NOMO-1 treated with DMSO at 0.1 percent for 48 hours (cell line): ENCODE measurements at regions not wholly inside any gene's neighbourhood (a gene's known extent, or its start where the extent isn't known, plus 50 kb on each side); places are given as distances from the start of the nearest gene placed in this dataset.
"Not testable (repeated sequence)": the region's sequence is repeated elsewhere in the genome, so short reads cannot be mapped to it uniquely, and the experiment has no call there.

ENCODE experiments used
- DNase-seq: peaks from one replicate; lab custom pipeline; 2025; ENCODE audit not compliant: unreplicated experiment; lab: John Stamatoyannopoulos, UW

DNA sequence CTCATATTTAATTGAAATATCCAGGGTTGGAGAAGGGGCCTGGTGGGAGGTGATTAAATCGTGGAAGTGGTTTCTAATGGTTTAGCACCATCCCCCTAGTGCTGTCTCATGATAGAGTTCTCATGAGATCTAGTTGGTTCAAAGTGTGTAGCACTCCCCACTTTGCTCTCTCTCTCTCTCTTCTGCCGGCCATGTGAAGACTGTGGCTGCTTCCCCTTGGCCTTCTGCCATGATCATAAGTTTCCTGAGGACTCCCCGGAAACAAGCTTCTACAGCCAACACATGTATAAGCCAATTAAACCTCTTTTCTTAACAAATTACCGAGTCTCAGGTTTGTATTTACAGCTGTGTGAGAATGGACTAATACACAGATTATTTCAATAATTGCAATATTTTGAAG lies 305.8 kb upstream of the KCND2 start:
- no peak for DNase-seq

DNA sequence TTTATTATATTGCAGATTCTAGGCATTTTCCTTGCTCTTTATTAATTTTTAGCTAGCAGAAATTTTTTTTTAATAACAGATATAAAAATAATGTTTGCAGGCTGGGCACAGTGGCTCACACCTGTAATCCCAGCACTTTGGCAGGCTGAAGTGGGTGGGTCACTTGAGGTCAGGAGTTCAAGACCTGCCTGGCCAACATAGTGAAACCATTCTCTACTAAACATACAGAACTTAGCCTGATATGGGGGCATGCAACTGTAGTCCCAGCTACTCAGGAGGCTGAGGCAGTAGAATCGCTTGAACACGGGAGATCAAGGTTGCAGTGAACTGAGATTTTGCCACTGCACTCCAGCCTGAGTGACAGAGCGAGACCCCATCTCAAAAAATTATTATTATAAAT lies 304.6 kb upstream of the KCND2 start:
- not testable (repeated sequence) for DNase-seq

DNA sequence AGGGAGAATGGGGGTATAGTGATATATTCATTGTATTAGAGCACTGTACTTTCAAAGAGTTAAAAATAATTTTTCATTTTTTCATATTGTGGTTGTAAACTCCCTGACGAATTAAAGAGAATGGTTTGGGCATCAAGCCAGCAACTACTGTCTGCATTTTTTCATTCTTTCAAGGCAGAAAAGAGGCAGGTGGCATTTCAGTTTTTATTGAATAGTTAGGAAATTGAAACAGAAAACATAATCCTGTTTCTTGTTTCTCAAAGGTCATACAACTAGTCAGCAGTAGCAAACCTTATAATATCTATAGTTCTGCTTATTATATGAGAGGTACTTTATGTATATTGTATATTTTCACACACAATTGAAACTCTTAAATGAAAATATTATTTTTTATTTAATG lies 303.9 kb upstream of the KCND2 start:
- DNase-seq: no peak

DNA sequence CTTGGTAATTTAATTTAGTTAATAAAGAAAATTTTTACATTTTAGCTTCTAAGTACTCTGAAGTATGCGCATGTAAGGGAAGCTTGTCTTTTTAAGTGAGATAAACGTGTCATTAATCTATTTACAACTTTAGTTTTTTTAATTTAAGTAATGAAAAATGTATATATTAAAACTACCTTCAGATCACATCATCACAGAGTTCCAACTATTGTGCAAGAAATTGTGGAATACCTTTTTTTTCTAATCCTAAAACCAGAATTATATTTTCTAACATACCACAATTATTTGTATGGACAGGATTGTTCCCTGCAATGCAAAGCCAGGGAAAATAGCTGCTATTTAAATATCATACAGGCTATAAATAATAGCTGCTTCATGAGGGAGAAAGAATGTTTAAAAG lies 303.2 kb upstream of the KCND2 start:
- DNase-seq: no peak

DNA sequence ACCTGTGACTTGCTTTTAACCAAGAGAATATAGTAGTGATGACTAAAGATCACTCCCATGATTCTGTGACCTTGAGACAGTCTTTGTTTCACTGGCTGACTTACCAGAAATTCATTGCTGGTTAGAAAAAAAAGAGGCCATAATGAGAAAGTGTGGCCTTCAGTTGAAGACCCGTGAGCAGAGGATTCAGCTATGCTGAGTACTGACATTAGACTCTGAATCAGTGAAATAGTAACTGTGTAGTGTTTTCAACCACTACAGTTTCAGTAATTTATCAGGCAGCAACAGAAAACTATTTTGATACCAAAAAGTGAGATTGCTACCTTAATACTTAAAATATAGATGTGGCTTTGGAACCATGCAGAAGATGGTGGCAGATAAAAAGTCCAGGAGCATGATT lies 298.0 kb upstream of the KCND2 start:
- no peak for DNase-seq

DNA sequence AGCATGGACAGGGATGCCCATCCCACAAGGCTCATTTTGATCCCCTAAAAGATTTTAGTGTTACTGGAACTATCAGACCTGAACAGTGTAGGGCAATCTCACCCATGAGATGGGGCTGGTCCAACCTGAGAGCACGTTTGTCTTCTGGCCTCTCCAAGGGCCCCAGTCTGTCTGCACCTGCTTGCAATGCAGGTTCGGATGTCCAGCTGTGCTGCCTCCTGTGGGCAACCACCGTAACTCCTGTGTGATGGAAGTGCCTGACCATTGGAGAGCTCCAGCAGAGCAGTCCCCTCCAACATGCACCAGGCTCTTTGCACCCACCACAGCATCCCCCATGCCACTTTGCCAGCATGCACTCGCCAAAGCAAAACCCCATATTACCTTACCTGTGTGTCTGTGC lies 290.1 kb upstream of the KCND2 start:
- no peak for DNase-seq

DNA sequence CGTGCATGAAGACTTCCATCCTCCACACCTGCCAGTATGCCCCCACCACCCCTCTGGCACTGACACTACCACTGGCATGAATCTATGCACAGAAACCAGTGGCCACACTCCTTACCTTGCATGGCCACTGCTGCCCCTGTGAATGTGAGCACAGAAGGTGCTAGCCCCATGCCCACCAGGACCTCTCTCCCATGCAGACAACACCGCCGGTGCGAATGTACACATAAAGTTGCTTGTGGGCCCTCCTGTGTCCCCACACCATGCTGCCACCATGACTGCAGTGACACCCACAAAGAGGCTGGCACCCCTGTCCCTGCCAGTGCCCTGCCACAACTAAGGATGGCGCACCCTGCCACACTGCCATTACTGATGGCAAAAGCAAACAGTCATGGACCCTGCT lies 289.5 kb upstream of the KCND2 start:
- no peak for DNase-seq

DNA sequence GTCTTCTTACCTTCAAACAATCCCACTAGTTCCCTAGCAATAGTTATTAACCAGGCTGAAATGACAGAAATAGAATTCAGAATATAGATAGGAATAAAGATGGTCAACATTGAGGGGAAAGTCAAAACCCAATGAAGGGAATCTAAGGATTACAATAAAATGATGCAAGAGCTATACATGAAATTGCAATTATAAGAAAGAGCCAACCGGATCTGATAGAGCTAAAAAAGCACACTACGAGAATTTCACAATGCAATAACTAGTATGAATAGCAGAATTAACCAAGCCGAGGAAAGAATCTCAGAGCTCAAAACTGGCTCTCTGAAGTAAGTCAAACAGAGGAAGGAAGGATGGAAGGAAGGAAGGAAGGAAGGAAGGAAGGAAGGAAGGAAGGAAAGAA lies 288.7 kb upstream of the KCND2 start:
- DNase-seq: no peak

DNA sequence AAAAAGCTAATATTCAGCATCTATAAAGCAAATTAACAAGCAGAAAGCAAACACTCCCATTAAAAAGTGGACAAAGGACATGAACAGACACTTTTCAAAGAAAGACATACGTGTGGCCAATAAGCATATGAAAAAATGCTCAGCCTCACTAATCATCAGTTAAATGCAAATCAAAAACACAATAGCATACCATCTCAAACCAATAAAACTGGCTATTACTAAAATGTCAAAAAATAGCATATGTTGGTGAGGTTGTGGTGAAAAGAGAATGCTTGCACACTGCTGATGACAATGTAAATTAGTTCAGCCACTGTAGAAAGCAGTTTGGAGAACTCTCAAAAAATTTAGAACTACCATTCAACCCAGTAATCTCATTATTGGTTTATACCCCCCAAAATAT lies 284.6 kb upstream of the KCND2 start:
- DNase-seq: no peak

DNA sequence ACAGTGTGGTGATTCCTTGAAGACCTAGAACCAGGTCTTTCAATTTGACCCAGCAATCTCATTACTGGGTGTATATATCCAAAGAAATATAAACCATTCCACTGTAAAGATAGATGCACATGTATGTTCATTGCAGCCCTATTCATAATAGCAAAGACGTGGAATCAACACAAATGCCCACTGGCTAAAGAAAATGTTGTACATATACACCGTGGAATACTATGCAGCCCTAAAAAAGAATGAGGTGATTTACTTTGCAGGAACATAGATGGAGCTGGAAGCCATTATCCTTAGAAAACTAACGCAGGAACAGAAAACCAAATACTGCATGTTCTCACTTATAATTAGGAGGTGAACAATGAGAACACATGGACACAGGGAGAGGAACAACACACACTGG lies 278.0 kb upstream of the KCND2 start:
- DNase-seq: no peak

DNA sequence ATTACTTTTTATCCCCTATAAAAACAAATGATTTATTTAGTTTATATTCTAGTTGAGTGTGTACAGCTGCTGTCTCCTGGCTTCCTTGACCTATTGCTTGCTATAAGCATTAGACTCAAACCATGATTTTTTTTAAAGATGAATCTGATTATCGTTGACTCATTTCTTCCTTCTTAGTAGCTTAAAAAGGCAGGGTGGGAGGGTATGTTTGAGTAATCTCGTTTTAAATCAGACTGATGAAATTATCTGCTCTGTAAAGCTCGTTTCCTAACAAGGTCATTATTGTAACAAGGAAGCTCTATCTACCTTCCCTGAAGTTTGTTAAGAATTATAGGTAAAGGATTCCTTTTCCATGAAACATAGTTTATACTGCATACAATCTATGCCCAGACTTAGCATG lies 276.3 kb upstream of the KCND2 start:
- DNase-seq: no peak

DNA sequence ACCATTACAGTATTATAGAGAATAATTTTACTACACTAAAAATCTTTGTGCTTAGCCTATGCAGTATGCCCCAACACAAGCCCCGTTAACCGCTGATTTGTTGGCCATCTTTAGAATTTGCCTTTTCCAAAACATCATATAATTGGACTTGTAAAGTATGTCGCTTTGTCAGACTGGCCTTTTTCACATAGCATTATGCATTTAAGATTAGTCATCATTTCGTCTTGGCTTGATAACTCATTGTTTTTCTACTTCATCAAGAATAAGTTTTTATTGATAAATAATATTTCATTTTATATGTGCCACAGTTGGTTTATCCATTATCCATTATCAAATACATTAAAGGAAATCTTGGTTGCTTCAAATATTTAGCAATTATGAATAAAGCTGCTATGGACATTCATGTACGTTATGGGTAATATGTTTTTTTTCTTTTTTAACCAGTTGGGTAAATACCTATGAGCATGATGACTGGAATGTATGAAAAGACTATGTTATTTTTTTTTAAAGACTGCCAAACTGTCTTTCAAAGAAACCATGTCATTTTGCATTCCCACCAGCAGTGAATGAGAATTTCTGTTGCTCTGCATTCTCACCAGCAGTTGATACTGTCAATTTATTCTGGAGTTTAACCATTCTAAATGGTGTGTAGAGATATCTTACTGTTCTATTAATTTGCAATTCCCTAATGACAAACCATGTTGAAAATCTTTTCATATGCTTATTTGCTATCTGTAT lies 273.1 kb upstream of the KCND2 start:
- no peak for DNase-seq

DNA sequence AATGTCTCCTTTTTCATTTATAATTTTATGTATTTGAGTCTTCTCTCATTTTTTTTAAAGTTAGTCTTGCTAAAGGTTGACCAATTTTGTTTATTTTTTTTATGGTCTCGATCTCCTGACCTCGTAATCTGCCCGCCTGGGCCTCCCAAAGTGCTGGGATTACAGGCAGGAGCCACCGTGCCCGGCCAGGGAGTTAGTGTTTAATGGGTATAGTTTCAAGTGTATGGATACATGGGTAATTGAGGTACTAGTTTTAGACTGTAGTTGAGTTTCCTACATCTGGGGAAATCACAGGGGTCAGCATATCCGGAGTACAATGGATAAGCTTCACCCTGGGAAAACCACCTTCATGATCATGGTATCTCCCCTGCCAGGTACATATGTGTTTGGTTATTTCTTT lies 267.3 kb upstream of the KCND2 start:
- DNase-seq: no peak

DNA sequence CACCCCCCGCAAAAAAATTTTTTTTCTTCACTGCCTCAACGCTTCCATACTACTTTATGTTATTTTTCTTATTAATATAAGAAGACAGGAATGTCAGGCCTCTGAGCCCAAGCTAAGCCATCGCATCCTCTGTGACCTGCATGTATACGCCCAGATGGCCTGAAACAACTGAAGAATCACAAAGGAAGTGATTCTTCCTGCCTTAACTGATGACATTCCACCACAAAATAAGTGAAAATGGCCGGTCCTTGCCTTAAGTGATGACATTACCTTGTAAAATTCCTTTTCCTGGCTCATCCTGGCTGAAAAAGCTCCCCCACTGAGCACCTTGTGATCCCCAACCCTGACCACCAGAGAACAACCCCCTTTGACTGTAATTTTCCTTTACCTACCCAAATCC lies 258.7 kb upstream of the KCND2 start:
- DNase-seq: not testable (repeated sequence)

DNA sequence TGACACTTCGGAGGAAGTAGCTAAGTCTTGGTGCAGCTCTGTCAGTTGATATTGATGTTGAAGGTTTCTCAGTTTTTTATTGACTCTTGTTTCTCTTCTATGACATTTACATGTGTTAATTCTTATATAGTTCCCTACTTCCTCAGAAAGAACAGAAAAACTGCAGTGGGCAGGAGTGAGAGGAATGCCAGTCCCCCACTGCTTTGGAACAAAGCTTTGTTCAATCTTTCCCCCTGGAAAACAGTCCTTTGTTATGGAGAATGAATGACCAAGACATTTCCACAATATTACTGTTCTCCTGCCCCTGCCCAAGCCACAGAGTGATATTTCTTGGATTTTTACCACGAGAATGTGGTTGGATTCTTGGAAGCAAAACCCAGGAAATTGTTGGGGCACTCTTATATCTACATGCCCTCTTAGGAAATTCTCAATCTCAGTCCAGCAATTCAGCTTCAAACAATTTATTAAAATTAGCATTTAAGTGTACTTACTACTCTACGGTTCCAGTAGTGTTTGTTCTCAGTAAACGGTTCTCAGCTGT lies 258.0 kb upstream of the KCND2 start:
- DNase-seq: no peak

DNA sequence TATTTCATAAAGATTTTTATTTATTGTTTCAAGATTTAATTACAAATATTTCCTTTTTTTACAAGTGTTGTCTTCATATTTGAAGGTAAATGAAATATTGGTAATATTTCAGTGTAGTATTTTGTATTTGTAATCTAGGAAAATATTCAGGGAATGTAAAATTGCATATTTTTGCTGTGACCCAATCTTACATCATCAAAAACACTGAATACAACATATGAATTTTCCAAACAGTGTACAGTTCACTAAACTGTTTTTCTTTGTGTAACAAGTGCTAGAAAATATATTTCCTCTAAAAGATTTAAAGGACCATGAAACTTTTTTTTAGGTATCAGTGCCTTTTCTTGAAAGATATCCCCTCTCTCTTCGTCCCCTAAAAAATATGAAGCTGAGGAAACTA lies 251.9 kb upstream of the KCND2 start:
- no peak for DNase-seq

DNA sequence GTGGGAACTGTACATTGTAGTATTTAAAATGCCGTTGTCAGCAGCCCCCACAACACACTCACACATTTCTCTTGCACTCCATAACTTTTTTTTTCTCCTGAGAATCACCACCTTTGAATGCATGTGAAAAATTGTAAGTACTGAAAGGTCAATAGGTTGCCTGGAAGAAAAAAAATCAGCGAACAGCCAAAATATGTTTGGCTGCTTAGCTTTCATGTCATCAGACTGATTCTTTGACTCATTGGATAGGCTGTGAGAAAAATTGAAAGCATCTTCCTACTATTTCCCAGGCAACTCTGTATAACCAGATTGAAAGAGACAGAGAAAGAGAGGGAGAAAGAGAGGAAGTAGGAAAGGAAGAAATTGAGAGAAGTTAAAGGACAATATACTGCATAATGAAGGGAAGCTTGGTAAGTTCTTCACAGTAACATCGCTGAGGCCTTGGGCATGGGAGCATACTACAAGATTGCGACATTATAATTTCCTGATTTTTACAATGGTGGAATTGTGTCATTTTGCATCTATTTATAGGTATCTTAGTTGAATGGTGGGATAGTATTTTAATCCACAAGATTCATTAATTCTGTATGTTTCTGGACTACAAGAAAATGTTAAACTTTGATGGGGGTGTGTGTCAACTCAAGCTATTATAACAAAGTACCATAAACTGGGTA lies 249.3 kb upstream of the KCND2 start:
- DNase-seq: no peak

DNA sequence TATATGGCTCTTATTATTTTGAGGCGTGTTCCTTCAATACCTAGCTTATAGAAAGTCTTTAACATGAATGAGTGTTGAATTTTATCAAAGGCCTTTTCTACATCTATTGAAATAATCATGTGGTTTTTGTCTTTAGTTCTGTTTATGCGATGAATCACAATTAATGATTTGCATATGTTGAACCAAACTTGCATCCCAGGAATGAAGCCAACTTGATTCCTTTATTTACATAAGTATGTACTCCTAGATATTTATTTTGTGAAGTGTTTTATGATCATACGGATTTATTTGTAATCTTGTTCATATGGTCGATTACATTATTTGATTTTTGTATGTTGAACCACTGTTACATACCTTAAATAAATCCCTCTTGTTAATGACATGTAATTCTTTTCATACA lies 244.3 kb upstream of the KCND2 start:
- DNase-seq: no peak

DNA sequence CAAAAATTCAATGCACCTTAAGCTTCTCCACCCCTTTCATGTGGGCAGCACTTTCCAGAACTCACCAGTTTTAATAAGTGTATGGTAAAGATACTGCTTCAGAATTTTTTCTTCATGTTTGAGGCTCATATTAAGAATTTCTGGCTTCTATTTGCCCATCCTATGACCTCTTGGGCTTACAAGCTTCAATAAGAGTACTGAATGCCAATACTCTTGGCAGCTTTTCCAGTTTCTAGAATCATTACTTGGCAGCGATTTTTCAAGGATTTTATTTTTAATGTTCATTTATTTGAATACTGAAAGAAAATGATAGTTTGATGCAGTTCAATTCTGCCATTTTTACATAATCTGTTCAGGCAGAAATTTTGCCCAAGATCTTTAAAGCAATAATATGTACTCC lies 242.1 kb upstream of the KCND2 start:
- DNase-seq: no peak

DNA sequence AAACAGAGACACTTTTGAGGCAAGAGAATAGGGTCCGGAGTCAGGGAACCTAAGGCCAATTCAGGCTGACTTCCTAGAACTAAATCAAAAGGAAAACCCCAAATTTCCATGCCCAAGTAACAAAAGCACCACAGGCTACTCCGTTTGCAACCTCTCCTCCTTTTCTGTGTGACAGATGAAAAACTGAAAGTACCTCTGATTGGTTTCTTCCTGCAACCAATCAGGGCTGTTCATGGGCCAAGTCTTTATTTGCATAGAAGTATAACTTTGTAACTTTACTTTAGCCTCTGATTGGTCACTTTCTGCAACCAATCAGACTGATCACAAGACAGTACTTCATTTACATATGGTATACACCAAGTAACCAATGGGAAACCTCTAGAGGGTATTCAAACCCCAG lies 239.9 kb upstream of the KCND2 start:
- no peak for DNase-seq

DNA sequence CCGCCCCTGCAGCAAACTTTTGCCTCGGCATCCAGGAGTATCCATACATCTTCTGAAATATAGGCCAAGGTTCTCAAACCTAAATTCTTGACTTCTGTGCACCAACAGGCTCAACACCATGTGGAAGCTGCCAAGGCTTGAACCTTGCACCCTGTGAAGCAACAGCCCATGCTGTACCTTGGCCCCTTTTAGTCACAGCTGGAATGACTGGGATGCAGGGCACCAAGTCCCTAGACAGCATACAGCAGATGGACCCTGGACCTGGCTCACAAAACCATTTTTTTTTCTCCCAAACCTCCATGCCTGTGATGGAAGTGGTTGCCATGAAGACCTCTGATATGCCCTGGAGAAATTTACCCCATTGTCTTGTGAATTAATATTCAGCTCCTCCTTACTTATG lies 233.8 kb upstream of the KCND2 start:
- no peak for DNase-seq

DNA sequence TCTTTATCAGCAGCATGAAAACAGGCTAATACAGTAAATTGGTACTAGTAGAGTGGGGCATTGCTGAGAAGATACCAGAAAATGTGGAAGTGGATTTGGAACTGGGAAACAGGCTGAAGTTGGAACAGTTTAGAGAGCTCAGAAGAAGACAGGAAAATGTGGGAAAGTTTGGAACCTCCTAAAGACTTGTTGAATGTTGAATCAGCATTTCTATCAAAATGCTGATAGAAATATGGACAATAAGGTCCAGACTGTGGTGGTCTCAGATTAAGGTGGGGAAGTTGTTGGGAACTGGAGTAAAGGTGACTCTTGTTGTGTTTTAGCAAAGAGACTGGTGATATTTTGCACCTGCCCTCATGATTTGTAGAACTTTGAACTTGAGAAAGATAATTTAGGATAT lies 231.2 kb upstream of the KCND2 start:
- no peak for DNase-seq

DNA sequence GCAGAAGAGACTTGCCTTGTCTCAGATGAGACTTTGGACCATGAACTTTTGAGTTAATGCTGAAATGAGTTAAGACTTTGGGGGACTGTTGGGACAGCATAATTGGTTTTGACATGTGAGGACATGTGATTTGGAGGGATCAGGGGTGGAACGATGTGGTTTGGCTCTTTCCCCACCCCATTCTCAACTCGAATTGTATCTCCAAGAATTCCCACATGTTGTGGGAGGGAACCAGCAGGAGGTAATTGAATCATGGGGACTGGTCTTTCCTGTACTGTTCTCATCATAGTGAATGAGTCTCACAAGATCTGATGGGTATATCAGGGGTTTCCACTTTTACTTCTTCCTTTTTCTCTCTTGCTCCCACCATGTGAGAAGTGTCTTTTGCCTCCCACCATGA lies 229.7 kb upstream of the KCND2 start:
- DNase-seq: no peak
